HEK293 (cell line): ENCODE measurements at regions not wholly inside any gene's neighbourhood (a gene's known extent, or its start where the extent isn't known, plus 50 kb on each side); places are given as distances from the start of the nearest gene placed in this dataset.

Source experiments
- ATF2 ChIP-seq: fragments of 450-650 bp; formaldehyde crosslinking; IDR thresholded peaks from 2 replicates; pipeline ENCODE4 v1.5.1; 2016; ENCODE audit warnings: missing biosample characterization, missing genetic modification characterization, low read depth
- KLF1 ChIP-seq: fragments of 450-650 bp; formaldehyde crosslinking; IDR thresholded peaks from 2 replicates; pipeline ENCODE4 v1.5.1; 2016; ENCODE audit warnings: missing biosample characterization, missing genetic modification characterization
- KLF17 ChIP-seq: fragments of 450-650 bp; formaldehyde crosslinking; IDR thresholded peaks from 2 replicates; pipeline ENCODE4 v1.5.1; 2016; ENCODE audit warnings: missing biosample characterization, missing genetic modification characterization
- ZBTB21 ChIP-seq: fragments of 450-650 bp; formaldehyde crosslinking; IDR thresholded peaks from 2 replicates; pipeline ENCODE4 v1.5.1; 2017; ENCODE audit warnings: missing biosample characterization, missing genetic modification characterization
- ZBTB7A ChIP-seq: fragments of 450-650 bp; formaldehyde crosslinking; IDR thresholded peaks from 2 replicates; pipeline ENCODE4 v1.5.1; 2016; ENCODE audit warnings: low read depth, missing biosample characterization, missing genetic modification characterization
- ZNF121 ChIP-seq: fragments of 450-650 bp; formaldehyde crosslinking; IDR thresholded peaks from 2 replicates; pipeline ENCODE4 v1.5.1; 2016; ENCODE audit warnings: missing biosample characterization, missing genetic modification characterization
- ZNF350 ChIP-seq: fragments of 450-650 bp; formaldehyde crosslinking; IDR thresholded peaks from 2 replicates; pipeline ENCODE4 v1.5.0; 2017; ENCODE audit warnings: missing biosample characterization, mild to moderate bottlenecking, missing genetic modification characterization
- ZNF366 ChIP-seq: fragments of 450-650 bp; formaldehyde crosslinking; conservative IDR thresholded peaks from 2 replicates; pipeline ENCODE4 v1.5.1; 2016; ENCODE audit warnings: missing biosample characterization, missing genetic modification characterization
- ZNF398 ChIP-seq: fragments of 450-650 bp; formaldehyde crosslinking; IDR thresholded peaks from 2 replicates; pipeline ENCODE4 v1.5.1; 2017; ENCODE audit warnings: missing biosample characterization, missing genetic modification characterization
- ZNF501 ChIP-seq: fragments of 450-650 bp; formaldehyde crosslinking; IDR thresholded peaks from 2 replicates; pipeline ENCODE4 v1.5.1; 2016; ENCODE audit warnings: missing biosample characterization, missing genetic modification characterization
- ZNF549 ChIP-seq: fragments of 450-650 bp; IDR thresholded peaks from 2 replicates; pipeline ENCODE4 v1.5.1; 2018; ENCODE audit warnings: missing biosample characterization, missing genetic modification characterization, mild to moderate bottlenecking, inconsistent platforms, moderate library complexity
- ZNF658 ChIP-seq: fragments of 450-650 bp; formaldehyde crosslinking; IDR thresholded peaks from 2 replicates; pipeline ENCODE4; 2016; ENCODE audit warnings: missing biosample characterization, missing genetic modification characterization
- ZNF664 ChIP-seq: fragments of 450-650 bp; formaldehyde crosslinking; IDR thresholded peaks from 2 replicates; pipeline ENCODE4 v1.5.1; 2016; ENCODE audit warnings: missing biosample characterization, missing genetic modification characterization
- TF ChIP-seq, protein P1 (sequence below): fragments of 450-650 bp; formaldehyde crosslinking; IDR thresholded peaks from 2 replicates; pipeline ENCODE4 v1.5.1; 2016; ENCODE audit warnings: missing biosample characterization, missing genetic modification characterization

- TF ChIP-seq ZNF658 (tag by site-specific recombination) (no peak), ZBTB21 (tag by site-specific recombination) (no peak), KLF1 (tag by site-specific recombination) (no peak), ZNF664 (tag by site-specific recombination) (no peak), ZNF350 (tag by site-specific recombination) (no peak), ZNF501 (tag by site-specific recombination) (no peak), KLF17 (tag by site-specific recombination) (no peak), ZBTB7A (tag by site-specific recombination) (no peak), ZNF549 (tag by site-specific recombination) (no peak), ATF2 (tag by site-specific recombination) (no peak), ZNF398 (tag by site-specific recombination) (no peak), ZNF121 (tag by site-specific recombination) (no peak), ZNF366 (tag by site-specific recombination) (no peak)
- TF ChIP-seq, protein P1, sequence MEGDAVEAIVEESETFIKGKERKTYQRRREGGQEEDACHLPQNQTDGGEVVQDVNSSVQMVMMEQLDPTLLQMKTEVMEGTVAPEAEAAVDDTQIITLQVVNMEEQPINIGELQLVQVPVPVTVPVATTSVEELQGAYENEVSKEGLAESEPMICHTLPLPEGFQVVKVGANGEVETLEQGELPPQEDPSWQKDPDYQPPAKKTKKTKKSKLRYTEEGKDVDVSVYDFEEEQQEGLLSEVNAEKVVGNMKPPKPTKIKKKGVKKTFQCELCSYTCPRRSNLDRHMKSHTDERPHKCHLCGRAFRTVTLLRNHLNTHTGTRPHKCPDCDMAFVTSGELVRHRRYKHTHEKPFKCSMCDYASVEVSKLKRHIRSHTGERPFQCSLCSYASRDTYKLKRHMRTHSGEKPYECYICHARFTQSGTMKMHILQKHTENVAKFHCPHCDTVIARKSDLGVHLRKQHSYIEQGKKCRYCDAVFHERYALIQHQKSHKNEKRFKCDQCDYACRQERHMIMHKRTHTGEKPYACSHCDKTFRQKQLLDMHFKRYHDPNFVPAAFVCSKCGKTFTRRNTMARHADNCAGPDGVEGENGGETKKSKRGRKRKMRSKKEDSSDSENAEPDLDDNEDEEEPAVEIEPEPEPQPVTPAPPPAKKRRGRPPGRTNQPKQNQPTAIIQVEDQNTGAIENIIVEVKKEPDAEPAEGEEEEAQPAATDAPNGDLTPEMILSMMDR (tag by site-specific recombination), result no peak
Observed at GRCh38 chr6:93574299-93574698, 154.9 kb upstream of the EPHA7 start.
